Astrocyte of the spinal cord (primary cell): ENCODE measurements at regions not wholly inside any gene's neighbourhood (a gene's known extent, or its start where the extent isn't known, plus 50 kb on each side); places are given as distances from the start of the nearest gene placed in this dataset.

ENCODE experiments used
- DNase-seq: peaks from one replicate; pipeline ENCODE4 v3.0.0; 2011; ENCODE audit warnings: low read depth, low spot score
- H3K4me3 ChIP-seq: 2 replicates; pipeline ENCODE4 v1.5.1; 2011; ENCODE audit warnings: low read depth, mild to moderate bottlenecking, low read length, moderate library complexity
- in situ Hi-C: cut with HindIII; loops from 2 replicates; pipeline ENCODE4 v1.10.0; 2017; ENCODE audit warnings: low sequenced_read_pairs
- TF ChIP-seq, protein P1 (sequence below): IDR thresholded peaks from 2 replicates; pipeline ENCODE4 v1.5.1; 2012; ENCODE audit warnings: low read depth, mild to moderate bottlenecking, low read length, inconsistent platforms

DNA sequence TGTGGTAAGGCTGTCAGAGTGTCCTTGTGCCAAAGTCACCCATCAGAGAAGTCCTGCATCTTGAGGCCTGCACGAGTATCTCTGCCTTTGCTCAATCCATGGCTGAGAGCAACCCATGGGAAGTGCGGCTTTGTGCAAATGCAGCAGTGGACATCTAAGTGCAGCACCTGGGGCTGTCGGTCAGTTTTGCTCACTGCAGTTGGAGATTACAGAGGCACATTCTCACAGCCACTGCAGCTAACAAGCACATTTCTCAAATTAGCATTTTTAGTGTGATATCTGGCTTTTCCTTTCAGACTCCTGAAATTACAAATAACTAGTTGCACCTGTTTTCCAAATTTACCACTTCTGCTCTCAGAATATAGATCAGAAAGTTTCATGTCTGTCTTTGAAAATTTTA, 81.5 kb upstream of the DAZL start:
- TF ChIP-seq, protein P1, sequence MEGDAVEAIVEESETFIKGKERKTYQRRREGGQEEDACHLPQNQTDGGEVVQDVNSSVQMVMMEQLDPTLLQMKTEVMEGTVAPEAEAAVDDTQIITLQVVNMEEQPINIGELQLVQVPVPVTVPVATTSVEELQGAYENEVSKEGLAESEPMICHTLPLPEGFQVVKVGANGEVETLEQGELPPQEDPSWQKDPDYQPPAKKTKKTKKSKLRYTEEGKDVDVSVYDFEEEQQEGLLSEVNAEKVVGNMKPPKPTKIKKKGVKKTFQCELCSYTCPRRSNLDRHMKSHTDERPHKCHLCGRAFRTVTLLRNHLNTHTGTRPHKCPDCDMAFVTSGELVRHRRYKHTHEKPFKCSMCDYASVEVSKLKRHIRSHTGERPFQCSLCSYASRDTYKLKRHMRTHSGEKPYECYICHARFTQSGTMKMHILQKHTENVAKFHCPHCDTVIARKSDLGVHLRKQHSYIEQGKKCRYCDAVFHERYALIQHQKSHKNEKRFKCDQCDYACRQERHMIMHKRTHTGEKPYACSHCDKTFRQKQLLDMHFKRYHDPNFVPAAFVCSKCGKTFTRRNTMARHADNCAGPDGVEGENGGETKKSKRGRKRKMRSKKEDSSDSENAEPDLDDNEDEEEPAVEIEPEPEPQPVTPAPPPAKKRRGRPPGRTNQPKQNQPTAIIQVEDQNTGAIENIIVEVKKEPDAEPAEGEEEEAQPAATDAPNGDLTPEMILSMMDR, result no peak
- no peak overlapping the region for H3K4me3 ChIP-seq
- no peak for DNase-seq
- in situ Hi-C loops, result no loop called here

DNA sequence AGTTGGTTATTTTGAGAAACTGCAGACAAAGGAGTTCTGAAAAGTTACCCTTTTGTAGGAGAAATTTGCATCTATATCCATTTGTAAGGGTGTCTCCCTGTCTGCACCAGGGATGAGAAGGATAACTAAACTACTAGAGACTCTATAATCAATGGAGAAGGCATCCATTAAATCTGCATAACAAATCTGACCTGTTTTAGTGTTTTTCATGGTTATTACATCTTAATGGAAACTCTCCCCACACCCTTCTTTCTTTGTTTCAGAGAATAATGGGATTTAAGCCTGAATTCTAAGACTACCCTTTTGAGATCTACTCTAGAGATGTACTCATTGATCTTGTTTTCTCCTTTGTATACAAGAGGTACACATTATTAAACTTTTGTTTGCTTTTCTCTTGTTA, 82.0 kb upstream of the DAZL start:
- H3K4me3 ChIP-seq, result no peak overlapping the region
- DNase-seq, result no peak
- in situ Hi-C loops, result no loop called here
- TF ChIP-seq, protein P1, result no peak

DNA sequence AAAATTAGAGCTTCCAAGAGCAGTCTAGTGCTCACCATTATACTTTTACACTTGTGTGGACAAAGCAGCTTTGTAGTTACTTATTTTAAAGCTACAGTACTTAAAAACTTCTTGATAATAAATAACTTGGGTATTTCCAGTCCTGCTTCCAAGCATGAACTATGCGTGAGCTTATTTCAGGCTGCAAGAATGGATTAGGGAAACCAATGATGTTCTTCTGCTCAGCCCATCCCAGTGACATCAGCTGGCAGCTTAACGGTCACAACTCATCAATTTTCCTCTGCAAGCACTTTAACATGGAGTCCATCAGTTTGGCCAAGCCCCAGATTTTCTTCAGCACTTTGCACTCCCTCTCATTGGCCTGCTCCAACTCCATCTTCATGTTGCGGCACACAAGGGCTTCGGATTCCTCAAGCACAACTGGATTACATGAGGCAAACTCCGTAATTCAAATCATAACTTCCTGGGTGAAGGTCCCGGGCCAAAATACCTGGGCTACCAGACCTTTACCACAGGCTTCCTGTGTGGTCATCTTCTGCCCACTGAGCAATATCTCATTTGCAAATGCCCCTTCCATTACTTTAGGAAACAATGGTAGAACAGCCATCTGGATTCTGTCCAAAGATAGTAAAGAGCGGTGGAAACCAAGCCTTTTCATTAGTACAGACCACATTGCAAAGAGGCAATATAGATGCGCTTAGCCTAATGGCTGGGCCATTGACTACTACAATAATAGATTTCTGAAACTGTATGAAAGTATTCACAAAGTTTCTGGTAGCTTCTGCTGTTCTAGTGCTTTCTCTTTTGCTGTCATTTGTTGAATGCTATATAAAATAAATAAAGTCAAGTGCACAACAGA, 87.5 kb upstream of the DAZL start:
- TF ChIP-seq, protein P1, result no peak
- in situ Hi-C loops, result no loop called here
- no peak overlapping the region for H3K4me3 ChIP-seq
- peak; percentile 20 for DNase-seq

DNA sequence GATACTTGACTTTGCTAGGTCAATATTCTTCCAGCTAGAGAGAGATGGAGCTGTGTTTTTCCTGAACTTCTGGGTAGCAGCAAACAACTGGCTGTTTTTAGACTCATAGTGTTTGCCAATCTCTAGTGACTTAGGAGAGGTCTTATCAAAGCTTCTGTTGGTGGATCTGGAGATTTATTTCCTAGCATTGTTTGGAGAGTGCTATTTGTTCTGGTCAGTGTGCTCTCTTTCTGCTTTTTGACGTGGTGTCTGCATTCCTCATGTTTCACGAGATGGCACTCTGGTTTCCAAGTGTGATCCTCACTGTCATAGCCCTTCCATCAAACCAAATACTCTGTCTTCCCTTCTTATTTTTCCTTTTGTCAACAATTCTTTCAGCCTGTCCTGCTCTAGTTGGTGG, 88.6 kb upstream of the DAZL start:
- TF ChIP-seq, protein P1, result no peak
- no peak for DNase-seq
- H3K4me3 ChIP-seq, result no peak overlapping the region

DNA sequence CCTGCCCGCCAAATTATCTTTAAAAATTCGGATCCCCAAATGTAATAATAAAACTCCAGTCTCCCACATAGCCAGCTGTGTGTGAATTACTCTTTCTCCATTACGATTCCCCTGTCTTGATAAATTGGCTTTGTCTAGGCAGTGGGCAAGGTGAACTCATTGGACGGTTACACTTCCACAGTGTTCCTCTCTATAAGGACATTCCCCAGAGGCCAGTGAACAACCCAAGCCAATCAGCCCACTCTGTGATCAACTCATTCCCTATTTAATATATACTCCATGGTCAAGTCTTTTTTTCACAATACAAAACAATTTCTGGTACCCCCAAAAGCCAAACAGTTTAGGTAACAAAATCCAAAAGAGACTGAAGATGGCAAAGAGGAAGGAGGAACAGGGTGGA, 90.5 kb upstream of the DAZL start:
- no peak for DNase-seq
- in situ Hi-C loops, result no loop called here

More for the DNA sequence above, 88.6 kb upstream of the DAZL start:
- in situ Hi-C loops, result no loop called here

DNA sequence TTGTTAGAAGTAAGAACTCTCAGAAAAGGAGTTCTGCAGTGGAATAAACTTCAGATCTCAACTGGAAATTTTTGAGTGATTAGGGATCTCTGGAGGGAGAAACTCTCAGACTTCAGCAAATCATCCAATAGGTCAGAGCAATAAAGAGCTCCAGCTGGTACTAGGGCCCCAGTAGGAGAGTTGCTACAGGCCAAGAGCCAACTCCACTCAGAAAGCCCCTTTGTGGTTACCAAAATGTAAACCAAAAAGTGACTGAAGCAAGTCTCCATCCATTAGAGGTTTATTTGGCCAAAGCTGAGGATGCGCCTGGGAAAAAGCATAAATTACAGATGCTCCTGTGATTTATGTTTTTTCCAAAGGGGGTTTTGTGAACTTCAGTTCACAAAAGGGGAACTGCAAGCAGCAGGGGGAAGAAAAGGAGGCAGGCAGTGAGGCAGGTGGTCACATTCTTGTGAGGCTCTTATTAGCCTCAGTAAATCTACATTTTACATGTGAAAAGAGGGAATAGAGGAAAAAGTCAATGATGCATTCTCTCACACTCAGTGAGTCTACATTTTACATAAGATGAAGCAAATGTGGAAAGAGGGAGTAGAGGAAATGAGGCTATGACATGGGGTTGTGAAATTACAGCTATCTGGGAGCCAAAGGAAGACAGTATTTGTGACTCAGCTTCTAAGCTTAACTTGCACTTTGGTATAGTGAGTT, 92.4 kb upstream of the DAZL start:
- TF ChIP-seq, protein P1, result no peak

More for the DNA sequence above, 90.5 kb upstream of the DAZL start:
- H3K4me3 ChIP-seq, result no peak overlapping the region
- TF ChIP-seq, protein P1, result no peak

More for the DNA sequence above, 92.4 kb upstream of the DAZL start:
- in situ Hi-C loops, result no loop called here
- peak; percentile 42 for DNase-seq
- H3K4me3 ChIP-seq, result no peak overlapping the region
